ENCODE measurements at regions not wholly inside any gene's neighbourhood (a gene's known extent, or its start where the extent isn't known, plus 50 kb on each side); places are given as distances from the start of the nearest gene placed in this dataset.
A peak's percentile ranks its signal among the peaks of the same experiment; 100 is the strongest.

GRCh38 chr1:221264848-221265247 is 385.6 kb downstream of the HLX start:
- ATAC-seq, result no peak
- TF ChIP-seq CREB5 (CRISPR knock-in tag; IDR thresholded peaks at IDR 0.05; ENCODE audit: low read depth), result no peak
- TF ChIP-seq ARNTL (CRISPR knock-in tag; IDR thresholded peaks at IDR 0.05; ENCODE audit: borderline replicate concordance, low read depth), result no peak
- no peak for TF ChIP-seq TCF4 (CRISPR knock-in tag; IDR thresholded peaks at IDR 0.05; ENCODE audit: borderline replicate concordance)
- no peak for TF ChIP-seq TOX (CRISPR knock-in tag; IDR thresholded peaks at IDR 0.05; ENCODE audit: borderline replicate concordance)
- no peak for TF ChIP-seq ZNF8 (CRISPR knock-in tag; IDR thresholded peaks at IDR 0.05)
- TF ChIP-seq ESRRG (CRISPR knock-in tag; IDR thresholded peaks at IDR 0.05), result no peak
- TF ChIP-seq ZNF565 (CRISPR knock-in tag; conservative IDR thresholded peaks at IDR 0.05; ENCODE audit: low read depth), result no peak
- no peak for TF ChIP-seq ZC3H10 (CRISPR knock-in tag; IDR thresholded peaks at IDR 0.05)
- TF ChIP-seq ZFP3 (CRISPR knock-in tag; IDR thresholded peaks at IDR 0.05), result no peak
- TF ChIP-seq ZFP30 (CRISPR knock-in tag; IDR thresholded peaks at IDR 0.05), result no peak
- TF ChIP-seq SNAI2 (CRISPR knock-in tag; IDR thresholded peaks at IDR 0.05), result no peak
- TF ChIP-seq POU6F1 (CRISPR knock-in tag; IDR thresholded peaks at IDR 0.05; ENCODE audit: borderline replicate concordance, low read depth), result no peak
- no peak for TF ChIP-seq ISL1 (CRISPR knock-in tag; IDR thresholded peaks at IDR 0.05)
- no peak for TF ChIP-seq ZNF70 (CRISPR knock-in tag; IDR thresholded peaks at IDR 0.05)
- no peak for TF ChIP-seq CSDC2 (CRISPR knock-in tag; IDR thresholded peaks at IDR 0.05)
- TF ChIP-seq TSHZ2 (CRISPR knock-in tag; IDR thresholded peaks at IDR 0.05), result no peak
- TF ChIP-seq CSRNP3 (CRISPR knock-in tag; IDR thresholded peaks at IDR 0.05), result no peak

- ATAC-seq, result peak; percentile 51
- TF ChIP-seq CSRNP3 (CRISPR knock-in tag; IDR thresholded peaks at IDR 0.05) (no peak), PPARA (CRISPR knock-in tag; IDR thresholded peaks at IDR 0.05; ENCODE audit: borderline replicate concordance) (no peak), ZNF70 (CRISPR knock-in tag; IDR thresholded peaks at IDR 0.05) (no peak), BACH2 (CRISPR knock-in tag; IDR thresholded peaks at IDR 0.05; ENCODE audit: borderline replicate concordance) (no peak), ZNF565 (CRISPR knock-in tag; conservative IDR thresholded peaks at IDR 0.05; ENCODE audit: low read depth) (no peak), TSHZ2 (CRISPR knock-in tag; IDR thresholded peaks at IDR 0.05) (no peak), GLIS3 (CRISPR knock-in tag; IDR thresholded peaks at IDR 0.05) (no peak), ZFP3 (CRISPR knock-in tag; IDR thresholded peaks at IDR 0.05) (no peak), TOX (CRISPR knock-in tag; IDR thresholded peaks at IDR 0.05; ENCODE audit: borderline replicate concordance) (no peak)
Measured at GRCh38 chr1:221268295-221268694, 389.1 kb downstream of the HLX start.
